Activated CD4-positive, alpha-beta T cell treated with anti-CD3 and anti-CD28 coated beads, Interleukin-2, amount 50 U/mL, for 48 hours (primary cell): ENCODE measurements at regions not wholly inside any gene's neighbourhood (a gene's known extent, or its start where the extent isn't known, plus 50 kb on each side); places are given as distances from the start of the nearest gene placed in this dataset.
"Not testable (repeated sequence)": the region's sequence is repeated elsewhere in the genome, so short reads cannot be mapped to it uniquely, and the experiment has no call there.

Experiments used
- DNase-seq, 2 experiments: peaks; one replicate each; pipeline ENCODE4 v3.0.0-alpha.2; 2020

- DNase-seq, result no peak
Observed at GRCh38 chr3:128549283-128550112, 56.5 kb upstream of the GATA2 start.

DNA sequence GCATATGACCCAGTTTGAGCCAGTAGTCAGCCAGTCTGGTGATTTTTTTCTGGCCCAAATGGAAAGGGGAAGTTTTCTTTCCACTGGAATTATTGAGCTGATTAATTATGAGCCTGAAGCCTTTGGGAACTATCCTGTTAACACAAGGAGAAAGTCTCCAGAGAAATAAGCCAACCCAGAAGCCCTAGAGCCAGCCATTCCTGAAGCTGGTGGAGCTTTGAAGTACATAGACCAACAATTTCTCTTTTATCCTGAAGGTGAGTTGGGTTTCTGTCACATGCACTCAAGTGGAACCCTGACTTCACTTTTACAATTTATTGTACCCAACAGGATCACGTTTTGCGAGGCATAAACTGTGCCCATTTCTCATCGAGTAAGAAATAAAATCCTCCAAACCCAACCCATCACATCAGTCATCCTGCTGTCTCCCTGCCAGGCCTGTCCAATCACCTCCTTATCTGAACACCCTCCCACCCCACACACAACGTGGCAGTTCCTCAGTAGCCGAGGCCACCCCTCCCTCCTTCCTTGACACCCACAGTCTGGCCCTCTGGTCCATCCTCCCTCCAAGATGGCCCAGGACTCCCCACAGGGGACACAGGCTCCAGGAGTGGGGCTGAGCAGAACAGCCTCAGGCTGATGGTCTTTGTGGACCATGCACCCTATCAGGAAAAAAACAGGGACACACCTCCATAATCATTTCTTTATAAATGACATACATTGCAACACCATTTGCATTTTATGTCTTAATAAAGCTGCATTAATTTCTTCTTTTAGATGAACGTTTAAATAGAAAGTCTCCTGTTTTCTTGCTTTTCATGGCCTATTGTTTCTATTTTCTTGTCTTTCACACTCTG lies 55.7 kb upstream of the GATA2 start:
- DNase-seq, result no peak

DNA sequence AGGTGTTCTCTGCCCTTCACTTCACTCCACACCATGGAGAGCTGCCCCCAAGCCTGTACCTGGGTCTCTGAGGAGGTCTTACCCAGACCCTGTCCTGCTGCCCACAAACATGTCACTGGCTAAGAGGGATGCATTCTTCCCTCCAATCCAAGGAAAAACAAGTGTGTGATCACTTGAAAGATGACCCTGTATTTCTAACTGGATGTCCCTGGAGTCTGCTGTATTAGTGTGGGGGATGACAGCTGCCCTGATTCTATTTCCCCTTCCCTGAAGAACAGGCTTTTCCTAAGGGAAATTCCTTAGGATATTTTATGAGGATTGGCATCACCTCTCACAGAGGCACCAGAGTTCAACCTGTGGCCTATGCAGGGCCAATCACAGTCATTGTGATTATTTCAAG lies 55.0 kb upstream of the GATA2 start:
- DNase-seq, result no peak

DNA sequence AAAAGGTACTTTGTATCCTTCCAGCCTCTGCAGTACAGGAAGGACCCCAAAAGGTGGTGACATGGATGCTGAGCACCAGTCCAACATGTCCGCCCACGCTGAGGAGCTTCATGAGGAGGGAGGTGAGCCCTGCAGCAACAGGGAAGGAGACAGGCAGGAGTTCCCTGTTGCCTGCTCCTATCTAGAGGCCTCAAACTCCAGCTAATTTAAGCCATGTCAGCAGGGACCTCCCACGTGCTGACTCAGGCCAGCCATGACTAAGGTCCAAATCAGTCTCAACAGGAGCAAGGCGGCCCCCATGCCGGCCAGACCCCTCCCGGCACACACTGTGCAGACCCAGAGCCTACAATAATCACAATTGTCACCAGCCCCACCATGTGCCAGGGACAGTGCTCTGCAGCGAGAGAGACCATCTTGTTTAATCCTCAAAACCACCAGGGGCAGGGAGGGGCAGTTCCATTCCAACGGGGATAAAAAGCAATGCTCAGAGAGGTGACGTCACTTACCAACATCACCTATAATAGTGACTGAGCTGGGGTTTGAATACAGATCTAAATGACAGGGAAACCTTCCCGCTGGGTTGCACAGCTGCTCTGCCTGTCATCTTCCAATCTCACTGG lies 54.5 kb upstream of the GATA2 start:
- DNase-seq, result no peak

GRCh38 chr3:128546646-128547045 lies 53.6 kb upstream of the GATA2 start:
- no peak for DNase-seq

DNA sequence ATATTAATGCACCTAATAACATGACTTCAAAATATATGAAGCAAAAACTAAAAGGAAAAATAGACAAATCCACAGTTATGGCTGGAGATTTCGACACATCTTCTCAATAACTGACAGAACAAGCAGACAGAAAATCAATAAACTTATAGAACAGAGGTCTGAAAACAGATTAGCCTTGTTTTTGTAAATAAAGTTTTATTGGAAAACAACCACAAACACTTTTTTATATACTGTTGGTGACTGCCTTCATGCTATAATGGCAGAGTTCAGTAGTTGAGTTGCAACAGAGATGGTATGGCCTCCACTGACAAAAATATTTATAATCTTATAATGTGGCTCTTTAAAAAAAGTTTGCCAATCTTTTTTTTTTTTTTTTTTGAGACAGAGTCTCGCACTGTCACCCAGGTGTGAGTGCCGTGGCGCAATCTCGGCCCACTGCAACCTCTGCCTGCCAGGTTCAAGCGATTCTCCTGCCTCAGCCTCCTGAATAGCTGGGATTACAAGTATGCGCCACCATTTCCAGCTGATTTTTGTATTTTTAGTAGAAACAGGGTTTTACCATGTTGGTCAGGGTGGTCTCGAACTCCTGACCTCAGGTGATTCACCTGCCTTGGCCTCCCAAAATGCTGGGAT lies 52.2 kb upstream of the GATA2 start:
- no peak for DNase-seq

DNA sequence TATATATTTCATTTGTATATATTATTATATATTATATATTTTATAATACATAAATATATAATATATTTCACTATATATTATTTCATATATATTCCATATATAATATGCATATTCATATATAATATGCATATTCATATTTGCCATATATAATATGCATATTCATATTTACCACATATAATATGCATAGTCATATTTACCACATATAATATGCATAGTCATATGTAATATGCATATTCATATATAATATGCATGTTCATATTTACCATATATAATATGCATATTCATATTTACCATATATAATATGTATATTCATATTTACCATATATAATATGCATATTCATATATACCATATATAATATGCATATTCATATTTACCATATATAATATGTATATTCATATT lies 51.2 kb upstream of the GATA2 start:
- no peak for DNase-seq

DNA sequence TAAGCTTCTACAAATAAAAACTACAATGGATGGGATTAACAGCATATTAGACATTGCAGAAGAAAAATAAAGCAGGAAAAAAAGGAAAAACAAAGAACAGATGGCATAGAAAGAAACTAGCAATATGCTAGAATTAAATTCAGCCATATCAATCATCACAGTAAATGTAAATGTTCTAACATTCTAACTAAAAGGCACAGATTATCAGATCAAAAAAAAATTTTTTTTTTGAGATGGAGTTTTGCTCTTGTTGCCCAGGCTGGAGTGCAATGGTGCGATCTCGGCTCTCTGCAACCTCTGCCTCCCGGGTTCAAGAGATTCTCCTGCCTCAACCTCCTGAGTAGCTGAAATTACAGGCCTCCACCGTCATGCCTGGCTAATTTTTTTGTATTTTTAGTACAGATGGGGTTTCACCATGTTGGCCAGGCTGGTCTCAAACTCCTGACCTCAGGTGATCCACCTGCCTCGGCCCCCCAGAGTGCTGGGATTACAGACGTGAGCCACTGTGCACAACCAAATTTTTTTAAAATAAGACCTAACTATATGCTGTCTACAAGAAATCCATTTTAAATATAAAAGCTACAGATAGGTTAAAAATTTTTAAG lies 50.7 kb upstream of the GATA2 start:
- not testable (repeated sequence) for DNase-seq
